Parathyroid adenoma (tissue), 2 donors: ENCODE measurements at regions not wholly inside any gene's neighbourhood (a gene's known extent, or its start where the extent isn't known, plus 50 kb on each side); places are given as distances from the start of the nearest gene placed in this dataset.

Experiments used
- H2AFZ ChIP-seq: fragments of 300-600 bp; sonication (generic); one replicate; pipeline ENCODE4 v1.7.0; 2017; ENCODE audit warnings: antibody characterized with exemption, mild to moderate bottlenecking
- H3K27ac ChIP-seq: fragments of 300-600 bp; sonication (generic); one replicate; pipeline ENCODE4 v1.7.0; 2017
- H3K27me3 ChIP-seq: fragments of 300-600 bp; sonication (generic); one replicate; pipeline ENCODE4 v1.7.0; 2017; ENCODE audit warnings: low read length; ENCODE audit not compliant: control insufficient read depth, insufficient read depth
- H3K36me3 ChIP-seq: fragments of 300-600 bp; sonication (generic); one replicate; pipeline ENCODE4 v1.7.0; 2017; ENCODE audit warnings: low read length; ENCODE audit not compliant: control insufficient read depth, insufficient read depth
- H3K4me1 ChIP-seq: fragments of 300-600 bp; sonication (generic); one replicate; pipeline ENCODE4 v1.7.0; 2017; ENCODE audit warnings: control low read depth
- H3K4me2 ChIP-seq: fragments of 300-600 bp; sonication (generic); one replicate; pipeline ENCODE4 v1.7.0; 2017; ENCODE audit warnings: low read length
- H3K4me3 ChIP-seq: fragments of 300-600 bp; sonication (generic); one replicate; pipeline ENCODE4 v1.7.0; 2017; ENCODE audit warnings: low read depth, low read length
- H3K79me2 ChIP-seq: fragments of 300-600 bp; sonication (generic); one replicate; pipeline ENCODE4 v1.7.0; 2017; ENCODE audit warnings: control low read depth
- H3K9ac ChIP-seq: fragments of 300-600 bp; sonication (generic); one replicate; pipeline ENCODE4 v1.7.0; 2017; ENCODE audit warnings: mild to moderate bottlenecking
- H3K9me3 ChIP-seq: fragments of 300-600 bp; sonication (generic); one replicate; pipeline ENCODE4 v1.7.0; 2017; ENCODE audit warnings: low read length; ENCODE audit not compliant: control insufficient read depth
- CTCF ChIP-seq: fragments of 300-600 bp; sonication (generic); IDR thresholded peaks from one replicate; pipeline ENCODE4 v1.7.0; 2017; ENCODE audit warnings: antibody characterized with exemption, mild to moderate bottlenecking
- donor health status: primary hyperparathyroidism.

GRCh38 chr2:160810406-160810805 is 316.8 kb upstream of the RBMS1 start:
- H3K27ac ChIP-seq: no peak overlapping the region
- H3K4me1 ChIP-seq: no peaks in the 10 kb centered on the region
- H3K36me3 ChIP-seq: no peaks in the 10 kb centered on the region
- H3K9me3 ChIP-seq: no peaks in the 10 kb centered on the region
- H3K27me3 ChIP-seq: no peaks in the 10 kb centered on the region
- H3K79me2 ChIP-seq: no peaks in the 10 kb centered on the region
- H3K9ac ChIP-seq: no peak overlapping the region
- TF ChIP-seq CTCF: no peak
- no peak overlapping the region for H3K4me2 ChIP-seq
- no peak overlapping the region for H3K4me3 ChIP-seq
- no peak overlapping the region for H2AFZ ChIP-seq

- Histone ChIP-seq H3K9ac (no peak overlapping the region), H3K4me1 (peaks cover 2% of the 10 kb centered on the region), H3K4me2 (no peak overlapping the region), H3K27ac (no peak overlapping the region), H3K36me3 (no peaks in the 10 kb centered on the region), H3K79me2 (no peaks in the 10 kb centered on the region), H3K9me3 (no peaks in the 10 kb centered on the region), H2AFZ (no peak overlapping the region), H3K27me3 (no peaks in the 10 kb centered on the region), H3K4me3 (no peak overlapping the region)
- TF ChIP-seq CTCF: no peak
Measured at GRCh38 chr2:160812830-160813505, 319.4 kb upstream of the RBMS1 start.

GRCh38 chr2:160813506-160813858 is 319.9 kb upstream of the RBMS1 start:
- no peak for TF ChIP-seq CTCF
- Histone ChIP-seq H3K79me2 (no peaks in the 10 kb centered on the region), H3K9me3 (no peaks in the 10 kb centered on the region), H3K4me3 (no peak overlapping the region), H3K4me2 (no peak overlapping the region), H3K27ac (no peak overlapping the region), H3K27me3 (no peaks in the 10 kb centered on the region), H3K36me3 (no peaks in the 10 kb centered on the region), H3K4me1 (peaks cover 2% of the 10 kb centered on the region), H3K9ac (no peak overlapping the region), H2AFZ (no peak overlapping the region)

GRCh38 chr2:160816916-160817499 is 323.4 kb upstream of the RBMS1 start:
- no peak for TF ChIP-seq CTCF
- H3K4me3 ChIP-seq: no peak overlapping the region

GRCh38 chr2:160820691-160821090 is 327.1 kb upstream of the RBMS1 start:
- Histone ChIP-seq H3K4me2 (no peak overlapping the region), H3K79me2 (no peaks in the 10 kb centered on the region), H2AFZ (no peak overlapping the region), H3K36me3 (no peaks in the 10 kb centered on the region), H3K27ac (no peak overlapping the region), H3K4me1 (peaks cover 2% of the 10 kb centered on the region), H3K9me3 (peaks cover 4% of the 10 kb centered on the region), H3K27me3 (no peaks in the 10 kb centered on the region), H3K4me3 (no peak overlapping the region), H3K9ac (no peak overlapping the region)
- no peak for TF ChIP-seq CTCF

More at GRCh38 chr2:160816916-160817499, 323.4 kb upstream of the RBMS1 start:
- H3K9me3 ChIP-seq: no peaks in the 10 kb centered on the region
- H3K9ac ChIP-seq: no peak overlapping the region
- H2AFZ ChIP-seq: no peak overlapping the region
- H3K36me3 ChIP-seq: no peaks in the 10 kb centered on the region
- H3K79me2 ChIP-seq: no peaks in the 10 kb centered on the region
- peaks cover 2% of the 10 kb centered on the region for H3K4me1 ChIP-seq
- H3K4me2 ChIP-seq: no peak overlapping the region
- H3K27me3 ChIP-seq: no peaks in the 10 kb centered on the region
- no peak overlapping the region for H3K27ac ChIP-seq
